ENCODE measurements at regions not wholly inside any gene's neighbourhood (a gene's known extent, or its start where the extent isn't known, plus 50 kb on each side); places are given as distances from the start of the nearest gene placed in this dataset.

- no peak for TF ChIP-seq ZNF274 (IDR thresholded peaks at IDR 0.05; ENCODE audit: low read depth, low read length)
- TF ChIP-seq YY1 (IDR thresholded peaks at IDR 0.05; ENCODE audit: insufficient read depth, insufficient read length) = no peak
- TF ChIP-seq SUZ12 (IDR thresholded peaks at IDR 0.05; ENCODE audit: extremely low read depth, insufficient read depth, insufficient read length) = no peak
Observed at GRCh38 chr18:77379976-77380509, 130.4 kb downstream of the GALR1 start.
